ENCODE measurements at regions not wholly inside any gene's neighbourhood (a gene's known extent, or its start where the extent isn't known, plus 50 kb on each side); places are given as distances from the start of the nearest gene placed in this dataset.

DNA sequence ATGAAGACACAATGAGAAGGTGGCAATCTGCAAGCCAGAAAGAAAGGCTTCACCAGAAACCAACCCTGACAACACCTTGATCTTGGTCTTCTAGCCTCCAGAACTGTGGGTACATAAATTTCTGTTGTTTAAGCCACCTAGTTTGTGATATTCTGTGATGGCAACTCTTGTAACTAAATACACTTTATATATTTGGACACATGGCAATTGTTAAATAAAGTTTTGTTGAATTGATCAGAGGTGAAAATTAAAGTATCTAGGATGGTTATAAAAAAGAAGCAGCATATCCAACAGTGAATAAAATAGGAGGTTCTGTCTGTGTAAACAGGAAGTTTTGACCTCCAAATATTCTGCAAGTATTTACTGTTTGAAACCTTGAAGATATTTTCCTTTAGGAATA is 516.3 kb downstream of the SOX5 start:
- TF ChIP-seq CTCF (IDR thresholded peaks at IDR 0.05; ENCODE audit: insufficient read depth, low read depth, low read length): no peak
- no peak for DNase-seq (ENCODE audit: low read depth)
- H3K4me3 ChIP-seq (ENCODE audit: low read depth, low read length): no peak overlapping the region

GRCh38 chr12:23434154-23434553 is 515.3 kb downstream of the SOX5 start:
- no peak for DNase-seq (ENCODE audit: low read depth)
- TF ChIP-seq CTCF (IDR thresholded peaks at IDR 0.05; ENCODE audit: insufficient read depth, low read depth, low read length): no peak
- no peak overlapping the region for H3K4me3 ChIP-seq (ENCODE audit: low read depth, low read length)

GRCh38 chr12:23446746-23447145 is 502.7 kb downstream of the SOX5 start:
- no peak for TF ChIP-seq CTCF (IDR thresholded peaks at IDR 0.05; ENCODE audit: insufficient read depth, low read depth, low read length)
- DNase-seq (ENCODE audit: low read depth): no peak
- H3K4me3 ChIP-seq (ENCODE audit: low read depth, low read length): no peak overlapping the region

GRCh38 chr12:23450810-23451209 is 498.7 kb downstream of the SOX5 start:
- H3K4me3 ChIP-seq (ENCODE audit: low read depth, low read length): no peak overlapping the region
- no peak for DNase-seq (ENCODE audit: low read depth)
- no peak for TF ChIP-seq CTCF (IDR thresholded peaks at IDR 0.05; ENCODE audit: insufficient read depth, low read depth, low read length)

GRCh38 chr12:23455283-23455682 is 494.2 kb downstream of the SOX5 start:
- TF ChIP-seq CTCF (IDR thresholded peaks at IDR 0.05; ENCODE audit: insufficient read depth, low read depth, low read length): no peak
- no peak overlapping the region for H3K4me3 ChIP-seq (ENCODE audit: low read depth, low read length)
- no peak for DNase-seq (ENCODE audit: low read depth)

DNA sequence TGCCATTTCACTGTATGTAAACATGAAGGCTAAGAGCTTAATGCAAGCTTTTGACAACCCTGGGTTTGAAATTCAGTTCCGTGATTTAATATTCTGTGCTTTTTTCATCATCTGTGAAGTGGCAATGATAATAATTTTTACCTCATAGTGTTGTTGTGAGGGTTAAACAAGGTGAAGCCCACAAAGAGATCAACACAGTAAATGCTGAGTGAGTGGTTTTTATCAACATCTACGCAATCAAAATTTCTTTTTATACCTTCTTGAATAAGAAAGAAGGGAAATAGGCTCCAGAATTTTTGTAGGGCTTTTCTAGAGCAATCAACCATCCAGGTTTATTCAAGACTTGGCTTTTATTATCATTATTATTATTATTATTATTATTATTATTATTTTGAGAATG is 490.8 kb downstream of the SOX5 start:
- H3K4me3 ChIP-seq (ENCODE audit: low read depth, low read length): no peak overlapping the region
- no peak for DNase-seq (ENCODE audit: low read depth)
- no peak for TF ChIP-seq CTCF (IDR thresholded peaks at IDR 0.05; ENCODE audit: insufficient read depth, low read depth, low read length)

DNA sequence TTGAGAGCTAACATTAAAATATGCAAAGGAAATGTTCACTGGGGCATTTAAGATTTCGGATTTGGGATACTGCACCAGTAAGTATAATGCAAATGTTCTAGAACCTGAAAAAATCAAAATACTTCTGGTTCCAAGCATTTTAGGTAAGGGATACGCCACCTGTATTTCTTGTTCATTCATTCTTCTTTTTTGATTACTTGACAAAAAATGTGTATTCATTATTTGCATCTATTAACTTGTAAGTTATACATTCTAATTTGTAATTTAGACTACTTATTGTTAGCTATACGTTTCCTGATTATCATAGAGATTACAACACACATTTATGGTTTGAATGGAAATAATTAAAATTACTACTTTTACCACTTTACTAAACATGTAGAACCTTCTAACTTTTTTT is 486.9 kb downstream of the SOX5 start:
- H3K4me3 ChIP-seq (ENCODE audit: low read depth, low read length): no peak overlapping the region
- DNase-seq (ENCODE audit: low read depth): no peak
- TF ChIP-seq CTCF (IDR thresholded peaks at IDR 0.05; ENCODE audit: insufficient read depth, low read depth, low read length): no peak

All from fibroblast of villous mesenchyme (primary cell).